HG03457 (cell line): ENCODE measurements at regions not wholly inside any gene's neighbourhood (a gene's known extent, or its start where the extent isn't known, plus 50 kb on each side); places are given as distances from the start of the nearest gene placed in this dataset.
"Not testable (repeated sequence)": the region's sequence is repeated elsewhere in the genome, so short reads cannot be mapped to it uniquely, and the experiment has no call there.

Source experiments
- ATAC-seq: cut with Tn5 transposase; IDR thresholded peaks from one replicate; pipeline ENCODE4 v1.9.1; 2021; ENCODE audit warnings: moderate number of reproducible peaks; ENCODE audit not compliant: unreplicated experiment

DNA sequence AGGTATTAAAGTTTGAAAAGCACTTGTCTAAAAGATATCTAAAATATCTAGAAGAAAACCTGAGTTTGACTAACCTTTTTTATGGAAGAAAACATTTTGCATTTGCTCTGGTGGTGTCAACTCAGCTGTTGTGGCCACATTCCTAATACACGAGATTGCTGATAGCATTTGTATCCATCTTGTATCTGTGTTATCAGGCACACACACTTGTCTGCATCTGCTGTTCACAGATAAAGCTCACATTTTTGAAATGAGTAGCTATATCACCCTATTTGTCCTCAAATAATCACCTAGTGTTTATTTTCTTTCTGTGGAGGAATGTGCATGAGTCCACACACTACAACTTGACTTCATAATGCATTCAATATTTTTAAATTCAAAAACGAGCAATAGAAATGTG lies 632.3 kb upstream of the NR2F2 start:
- ATAC-seq: no peak

DNA sequence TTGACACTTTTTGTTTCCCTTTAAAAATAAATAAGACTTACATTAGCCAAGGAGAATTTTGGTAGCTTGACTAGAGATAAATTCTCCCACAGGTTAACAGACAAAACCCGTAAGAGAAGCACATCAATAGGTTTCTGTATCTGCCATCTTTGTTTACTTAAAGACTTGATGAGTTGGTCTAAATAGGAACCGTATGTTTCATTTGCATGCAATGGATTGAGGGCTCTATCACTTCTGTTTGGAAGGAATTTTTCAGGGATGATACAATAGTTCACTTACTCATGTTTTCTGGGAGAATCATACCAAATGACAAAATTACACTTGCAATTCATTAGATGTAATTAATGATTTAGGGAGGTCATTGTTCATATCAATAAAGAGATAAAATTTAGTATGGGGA lies 631.5 kb upstream of the NR2F2 start:
- no peak for ATAC-seq

DNA sequence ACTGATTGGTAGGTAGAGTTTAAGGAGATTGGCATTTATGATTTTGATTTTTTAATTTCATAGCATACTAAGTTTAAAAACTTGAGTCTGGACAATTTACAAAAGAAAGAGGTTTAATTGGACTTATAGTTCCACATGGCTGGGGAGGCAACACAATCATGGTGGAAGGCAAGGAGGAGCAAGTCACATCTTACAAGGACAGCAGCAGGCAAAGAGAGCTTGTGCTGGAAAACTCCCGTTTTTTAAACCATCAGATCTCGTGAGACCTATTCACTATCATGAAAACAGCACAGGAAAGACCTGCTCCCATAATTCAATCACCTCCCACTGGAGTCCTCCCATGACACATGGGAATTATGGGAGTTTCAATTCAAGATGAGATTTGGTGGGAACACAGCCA lies 630.9 kb upstream of the NR2F2 start:
- no peak for ATAC-seq

DNA sequence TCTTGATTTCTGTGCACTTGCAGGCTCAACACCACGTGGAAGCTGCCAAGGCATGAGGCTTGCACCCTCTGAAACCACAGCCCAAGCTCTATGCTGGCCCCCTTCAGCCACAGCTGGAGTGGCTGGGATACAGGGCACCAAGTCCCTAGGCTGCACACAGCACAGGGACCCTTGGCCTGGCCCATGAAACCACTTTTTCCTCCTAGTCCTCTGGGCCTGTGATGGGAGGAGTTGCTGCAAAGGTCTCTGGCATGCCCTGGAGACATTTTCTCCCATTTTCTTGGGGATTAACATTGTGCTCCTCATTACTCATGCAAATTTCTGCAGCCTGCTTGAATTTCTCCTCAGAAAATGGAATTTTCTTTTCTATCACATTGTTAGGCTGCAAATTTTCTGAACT lies 629.8 kb upstream of the NR2F2 start:
- ATAC-seq: not testable (repeated sequence)

DNA sequence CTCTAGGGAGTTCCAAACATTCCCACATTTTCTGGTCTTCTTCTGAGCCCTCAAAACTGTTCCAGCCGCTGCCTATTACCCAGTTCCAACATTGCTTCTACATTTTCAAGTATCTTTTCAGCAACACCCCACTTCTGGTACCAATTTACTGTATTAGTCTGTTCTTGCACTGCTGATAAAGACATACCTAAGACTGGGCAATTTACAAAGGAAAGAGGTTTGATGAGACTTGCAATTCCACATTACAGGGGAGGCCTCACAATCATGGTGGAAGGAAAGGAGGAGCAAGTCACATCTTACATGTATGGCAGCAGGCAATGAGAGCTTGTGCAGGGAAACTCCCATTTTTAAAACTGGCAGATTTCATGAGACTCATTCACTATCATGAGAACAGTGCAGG lies 629.1 kb upstream of the NR2F2 start:
- no peak for ATAC-seq

DNA sequence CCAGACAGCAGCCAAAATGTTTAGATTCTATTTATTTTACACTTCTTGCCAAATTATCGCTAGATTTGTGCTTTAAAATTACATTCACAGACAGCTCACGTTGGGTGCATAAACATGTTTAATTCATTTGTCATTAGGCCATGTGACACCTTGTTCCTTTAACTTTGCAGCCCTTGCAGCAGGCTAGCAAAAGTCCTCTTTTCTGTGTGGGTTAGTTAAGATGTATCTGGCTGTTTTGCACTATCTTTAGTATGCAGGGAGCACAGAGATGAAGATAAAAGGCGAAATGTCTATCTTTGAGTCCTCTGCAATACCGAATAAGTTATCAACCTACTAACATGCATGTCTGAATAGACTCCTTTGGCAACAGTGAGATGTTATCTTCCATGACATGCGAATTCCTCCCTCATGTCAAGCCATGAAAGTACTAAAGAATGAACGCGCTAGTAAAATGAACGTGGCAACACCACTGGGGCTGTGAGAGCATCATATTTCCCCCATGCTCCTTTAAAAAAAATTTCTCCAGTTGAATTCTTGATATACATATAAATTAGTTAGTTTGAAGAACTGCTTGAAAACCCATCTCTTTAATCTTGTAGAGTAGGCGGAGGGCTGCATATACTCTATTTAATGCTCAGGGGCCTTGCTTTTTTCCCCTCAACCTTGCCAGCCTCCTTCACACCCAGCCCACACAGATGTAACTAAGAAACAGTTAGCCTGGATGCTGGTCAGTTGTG lies 620.4 kb upstream of the NR2F2 start:
- ATAC-seq: no peak

DNA sequence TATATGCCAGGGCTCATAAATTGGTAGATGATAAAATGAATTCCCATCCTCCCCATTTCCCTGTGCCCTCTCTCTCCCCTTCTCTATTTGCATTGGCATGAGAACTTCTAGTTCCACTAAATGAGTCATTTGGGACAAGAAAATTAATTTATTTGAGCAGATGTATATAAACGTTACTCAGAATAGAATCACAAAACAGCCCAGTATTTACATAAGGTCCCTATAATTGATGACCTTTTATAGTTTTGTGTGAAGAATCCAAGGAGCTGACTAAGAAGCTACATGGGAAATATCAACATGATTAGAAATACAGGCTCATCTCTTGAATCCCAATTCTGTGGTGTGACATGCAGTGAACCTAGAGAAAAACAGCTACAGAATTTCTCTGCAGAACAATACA lies 617.7 kb upstream of the NR2F2 start:
- ATAC-seq: no peak

DNA sequence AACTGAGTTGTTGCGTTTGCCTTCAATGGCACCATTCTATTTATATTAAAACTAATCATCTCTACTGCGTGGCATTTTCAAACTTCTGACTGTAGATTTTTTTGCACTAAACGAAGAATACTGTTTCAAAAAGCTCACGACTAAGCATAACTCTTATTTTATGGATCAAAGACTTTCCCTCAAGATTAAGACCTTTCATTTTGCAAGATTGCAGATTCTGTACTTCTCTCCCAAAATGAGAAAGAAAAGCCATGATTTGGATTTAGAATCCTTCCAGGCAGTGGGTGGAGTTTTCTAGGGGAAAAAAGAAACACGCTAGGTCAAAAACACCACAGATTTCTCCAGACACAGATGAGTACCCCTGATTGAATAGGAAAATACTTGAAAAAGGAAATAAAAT lies 617.2 kb upstream of the NR2F2 start:
- ATAC-seq: no peak

DNA sequence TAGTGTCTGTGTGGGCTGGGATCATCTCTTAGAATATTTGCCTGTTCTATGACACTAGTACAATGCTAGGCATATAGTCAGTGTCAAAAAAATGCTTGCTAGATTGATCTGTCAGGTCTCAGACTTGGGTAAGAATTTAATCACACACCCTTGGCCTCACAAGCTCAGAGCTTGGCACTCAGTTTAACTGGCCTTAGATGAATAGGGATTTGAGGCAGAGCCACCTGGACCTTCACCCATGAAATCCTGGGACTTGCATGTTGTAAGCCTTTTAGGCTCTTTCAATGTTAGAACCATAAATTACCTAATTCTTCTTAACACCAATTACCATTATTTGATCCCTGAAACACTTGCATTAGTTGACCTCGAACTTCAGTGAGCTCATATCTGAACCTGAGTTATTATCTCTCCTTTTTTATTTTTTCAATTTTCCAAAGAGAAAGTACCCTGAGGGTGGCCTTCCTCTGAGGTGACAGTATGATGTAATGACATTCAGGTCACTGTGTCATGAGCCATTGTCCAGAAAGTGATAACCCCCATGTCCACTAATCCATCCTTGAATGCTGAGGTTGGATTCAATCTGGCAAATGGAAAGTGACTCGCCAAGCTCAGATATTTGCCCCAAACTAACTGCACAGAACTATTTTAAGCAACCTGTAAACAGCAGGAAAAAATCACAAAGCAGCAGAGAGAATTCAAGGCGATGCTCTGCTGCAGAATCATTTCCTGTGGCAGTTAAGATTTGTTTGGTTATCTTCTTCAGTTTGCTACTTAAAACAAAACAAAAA lies 615.2 kb upstream of the NR2F2 start:
- ATAC-seq: no peak

DNA sequence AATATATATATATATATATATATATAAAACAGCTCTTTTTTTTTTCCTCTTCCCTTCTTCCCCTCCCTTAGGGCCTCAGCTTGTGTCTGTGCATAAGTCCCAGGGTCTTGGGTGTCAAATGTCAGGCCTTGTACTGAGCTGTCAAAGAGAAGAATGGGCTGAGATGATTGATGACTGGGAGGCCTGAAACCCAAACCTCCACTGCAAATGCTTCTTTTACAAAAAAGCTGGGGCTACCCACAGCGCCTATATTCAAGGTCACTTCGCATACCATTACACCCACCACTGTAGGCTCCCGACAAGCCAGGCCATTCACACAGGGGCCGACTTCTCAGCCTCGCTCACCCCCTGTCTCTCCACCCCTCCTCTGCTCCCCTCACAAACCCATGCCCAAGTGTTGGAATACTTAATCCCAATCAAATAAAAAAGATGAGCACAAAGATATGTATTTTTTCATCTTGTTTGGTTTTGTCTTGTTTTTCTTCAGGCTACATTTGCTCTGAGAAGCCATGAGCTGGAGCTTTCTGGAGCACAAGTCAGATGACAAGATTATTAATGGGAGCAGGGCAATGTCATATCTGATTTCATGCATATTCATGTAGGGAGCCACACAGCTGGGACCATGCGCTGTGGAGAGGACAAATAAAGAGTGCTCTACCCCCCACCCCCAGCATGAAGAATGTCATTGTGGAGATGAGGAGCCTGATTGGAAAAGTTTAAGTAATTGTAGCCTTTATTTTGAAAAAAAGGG lies 614.4 kb upstream of the NR2F2 start:
- ATAC-seq: no peak

DNA sequence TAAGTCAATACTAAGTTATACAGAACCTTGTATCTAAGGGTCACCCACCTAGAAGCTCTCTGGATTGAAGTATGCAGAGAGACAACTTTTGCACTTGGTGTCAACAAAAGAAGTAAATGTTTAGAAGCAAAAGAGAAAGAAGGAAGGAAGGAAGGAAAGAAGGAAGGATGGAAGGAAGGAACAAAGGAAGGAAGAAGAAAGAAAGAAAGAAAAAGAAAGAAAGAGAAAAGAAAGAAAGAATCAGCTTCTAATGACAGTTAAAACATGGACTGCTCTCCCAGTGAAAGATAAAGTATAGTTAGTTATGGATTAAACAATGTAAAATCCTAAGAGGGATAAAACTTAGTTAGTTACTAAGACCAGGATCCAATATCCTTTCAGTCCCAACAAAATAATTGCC lies 613.8 kb upstream of the NR2F2 start:
- no peak for ATAC-seq

DNA sequence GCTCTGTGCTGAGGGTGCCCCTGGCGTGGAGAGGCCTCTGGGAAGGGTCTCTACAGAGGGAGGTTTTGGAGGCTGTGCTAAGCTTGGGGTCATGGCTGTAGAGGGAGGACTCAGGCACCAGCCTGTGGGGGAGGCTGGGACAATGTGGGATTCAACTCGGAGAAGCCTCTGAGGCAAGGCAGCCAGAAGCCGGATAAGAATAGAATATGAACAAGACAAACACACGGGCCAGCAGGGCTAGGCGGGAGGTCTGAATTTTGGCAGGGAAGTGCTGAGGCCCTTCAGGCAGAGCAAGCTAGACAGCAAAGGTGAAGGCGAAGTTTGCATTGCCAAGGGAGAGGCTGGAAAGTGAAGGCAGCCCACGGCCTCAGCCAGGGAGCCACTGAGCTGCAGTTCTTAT lies 612.1 kb upstream of the NR2F2 start:
- ATAC-seq: no peak

DNA sequence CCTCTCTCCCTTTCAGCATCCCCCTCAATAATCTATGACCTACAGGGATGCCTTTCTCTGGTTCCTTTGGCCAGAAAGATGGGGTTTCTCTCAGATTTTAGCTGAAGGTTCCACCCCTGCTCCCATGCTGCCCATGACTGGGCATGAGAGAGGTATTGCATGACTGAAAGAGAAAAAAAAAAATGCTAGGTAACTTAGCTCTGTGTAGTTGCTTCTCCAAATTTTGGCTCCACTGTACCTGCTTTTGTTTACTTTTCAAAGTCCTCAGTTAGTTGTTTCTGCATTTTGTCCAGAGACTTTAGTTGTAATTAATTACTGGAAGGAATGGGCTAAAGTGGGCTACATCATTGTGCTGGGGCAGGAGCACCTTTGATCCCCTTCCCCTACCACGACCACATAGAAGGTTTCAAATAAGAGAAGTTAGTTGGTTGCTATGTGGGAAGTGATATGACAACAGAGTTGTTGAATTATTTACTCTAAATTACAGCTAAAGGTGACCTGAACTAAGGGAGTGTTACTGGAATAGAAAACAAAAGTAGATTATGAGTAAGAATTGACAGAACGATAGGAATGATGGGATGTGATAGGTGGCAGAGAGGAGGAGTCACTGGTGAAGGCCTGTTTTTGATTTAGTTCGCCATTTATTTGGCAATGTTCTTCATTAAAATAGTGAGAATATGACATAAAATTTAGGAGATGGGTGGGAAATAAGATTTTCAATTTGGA lies 605.4 kb upstream of the NR2F2 start:
- ATAC-seq: no peak

DNA sequence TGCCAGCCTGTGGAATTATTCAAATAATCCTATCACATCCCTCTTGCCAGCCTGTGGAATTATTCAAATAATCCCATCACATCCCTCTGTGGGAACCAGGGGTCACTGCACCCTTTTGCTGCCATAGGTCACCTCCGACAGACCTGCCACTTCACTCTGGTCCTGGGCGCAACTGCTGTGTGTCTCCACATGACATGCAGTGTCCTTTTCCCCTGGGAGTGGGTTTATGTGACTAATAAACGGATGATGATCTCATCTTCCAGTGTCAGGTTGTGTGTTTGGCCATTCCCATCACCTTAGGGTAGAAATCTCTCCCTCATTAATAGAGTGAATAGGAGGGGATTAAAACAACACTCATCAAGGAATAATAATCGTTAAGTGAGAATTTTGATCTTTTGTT lies 603.6 kb upstream of the NR2F2 start:
- ATAC-seq: no peak

DNA sequence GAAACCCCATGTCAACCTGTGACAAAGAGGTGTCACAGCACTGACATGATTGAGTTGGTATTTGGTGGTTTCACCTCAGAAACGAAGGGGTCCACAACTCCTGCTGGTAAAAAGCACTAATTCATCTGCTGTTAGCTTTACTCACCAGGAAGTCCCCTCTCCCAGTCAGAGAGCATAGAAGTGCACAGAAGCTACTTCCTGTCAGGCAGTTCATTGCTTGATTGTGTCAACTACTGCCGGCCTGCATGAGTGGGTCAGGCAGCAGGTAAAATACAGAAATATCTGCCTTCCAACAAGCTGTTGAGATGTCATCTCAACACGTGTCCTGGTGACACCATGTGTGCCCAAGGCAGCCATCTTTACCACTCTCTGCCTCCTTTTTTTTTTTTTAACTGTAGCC lies 596.6 kb upstream of the NR2F2 start:
- ATAC-seq: no peak

DNA sequence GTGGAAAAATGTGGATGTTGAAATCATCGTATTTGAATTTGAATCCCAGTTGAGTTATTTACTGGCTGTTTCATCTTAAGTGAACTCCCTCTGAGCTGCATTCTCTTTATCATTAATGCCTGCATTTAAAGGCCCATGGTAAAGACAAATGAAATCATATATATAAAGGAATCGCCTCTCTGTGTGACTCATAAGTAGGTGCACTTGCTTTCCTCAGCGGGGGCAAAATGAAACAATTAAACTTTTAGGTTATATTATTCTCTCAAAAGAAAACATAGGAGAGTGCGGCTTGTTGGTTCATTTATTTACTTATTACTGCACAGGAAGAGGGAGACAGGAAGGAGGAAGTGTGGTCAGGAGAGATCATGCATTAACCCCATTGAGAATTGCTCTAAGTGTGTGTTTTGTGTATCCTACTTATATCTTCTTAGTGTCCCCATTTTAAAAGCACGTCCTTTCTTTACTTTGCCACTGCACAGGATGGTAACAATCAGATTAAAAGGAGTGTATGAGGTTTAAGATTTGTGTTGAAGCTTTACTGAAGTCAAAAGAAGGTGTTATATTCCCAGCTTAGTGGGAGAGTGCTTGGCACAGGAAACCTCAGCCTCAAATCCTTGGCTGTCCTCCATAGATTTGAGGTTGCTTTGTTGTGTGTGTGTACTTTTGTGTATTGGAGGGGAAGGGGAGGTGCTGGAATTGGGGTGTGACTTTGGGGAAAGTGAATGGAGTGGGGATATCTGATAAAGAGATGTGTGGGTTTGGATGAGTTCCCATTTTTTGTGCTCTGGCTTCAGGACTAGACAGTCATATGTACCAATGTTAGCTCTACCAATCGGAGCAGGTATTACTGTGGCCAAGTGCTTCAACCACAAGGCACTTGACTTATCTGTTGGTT lies 595.8 kb upstream of the NR2F2 start:
- peak; percentile 45 for ATAC-seq

DNA sequence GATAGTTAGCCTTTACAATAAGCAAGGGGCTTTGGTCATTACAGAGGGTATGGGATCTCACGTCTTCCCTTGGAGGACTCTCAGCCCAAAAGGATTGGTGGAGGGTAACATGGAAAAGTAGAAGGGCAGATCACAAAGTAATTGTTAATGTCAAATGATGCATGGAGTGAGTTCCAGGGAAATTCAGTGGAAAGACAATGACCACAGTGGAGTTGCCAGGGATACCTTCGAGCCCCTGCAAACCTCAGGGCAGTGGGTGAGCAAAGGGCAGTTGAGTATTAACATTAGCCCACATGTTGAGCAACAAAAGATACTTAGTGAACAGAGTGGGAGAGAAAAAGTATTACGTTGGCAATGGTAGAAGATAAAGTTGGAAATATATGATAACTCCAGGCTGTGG lies 593.4 kb upstream of the NR2F2 start:
- ATAC-seq: no peak

DNA sequence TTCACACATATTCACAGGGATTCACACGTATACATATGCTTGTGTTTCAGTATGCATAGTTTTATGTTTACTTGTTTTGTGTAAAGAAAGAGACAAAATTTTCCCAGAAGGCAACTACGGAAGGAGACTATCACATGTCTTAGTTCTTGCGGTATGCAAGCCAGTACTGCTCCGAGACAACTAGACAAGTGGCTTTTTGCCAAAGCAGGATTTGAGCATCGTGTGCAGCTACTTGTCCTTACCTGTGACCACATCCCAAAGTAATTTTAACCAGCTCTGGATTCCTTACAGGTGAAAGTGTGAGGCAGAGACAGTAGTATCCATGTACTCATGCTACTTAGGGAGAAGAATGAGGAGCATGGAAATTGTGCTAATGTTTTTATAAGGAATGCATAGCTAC lies 591.4 kb upstream of the NR2F2 start:
- ATAC-seq: no peak

DNA sequence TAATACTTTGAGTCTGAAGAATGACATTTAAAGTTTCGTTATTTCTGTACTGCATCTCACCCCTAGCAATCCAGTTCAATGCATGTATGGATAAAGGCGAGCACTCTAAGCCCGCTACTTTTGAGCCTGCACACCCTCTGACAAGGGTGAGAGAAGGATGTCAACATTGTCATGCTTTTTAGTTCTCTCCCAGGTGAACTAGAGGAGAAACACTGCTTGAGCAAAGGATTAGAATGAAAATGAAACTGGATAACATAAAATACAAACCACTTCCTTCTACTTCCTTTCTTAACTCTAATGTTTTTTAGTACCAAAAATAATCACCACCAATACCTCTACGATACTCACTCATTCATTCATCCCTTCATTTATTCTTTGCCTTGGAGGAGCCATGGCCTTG lies 588.7 kb upstream of the NR2F2 start:
- no peak for ATAC-seq

DNA sequence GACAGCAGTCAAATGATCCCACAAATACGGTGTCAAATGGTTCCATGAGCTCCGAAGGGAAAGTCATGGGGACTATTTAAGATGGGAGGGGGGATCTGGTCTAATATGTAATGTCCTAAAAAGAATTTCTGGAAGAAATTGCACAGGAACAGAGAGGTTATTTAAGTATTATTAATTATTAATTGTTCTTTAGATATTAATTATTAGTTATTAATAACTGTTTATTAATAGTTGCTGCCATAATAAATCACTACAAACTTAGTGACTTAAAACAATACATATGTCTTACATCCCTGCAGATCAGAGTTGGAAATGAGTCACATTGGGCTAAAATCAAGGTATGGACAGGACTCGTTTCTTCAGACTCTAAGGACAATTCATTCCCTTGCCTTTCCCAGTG lies 588.2 kb upstream of the NR2F2 start:
- no peak for ATAC-seq
